Liver (tissue), 3 donors: ENCODE measurements at regions not wholly inside any gene's neighbourhood (a gene's known extent, or its start where the extent isn't known, plus 50 kb on each side); places are given as distances from the start of the nearest gene placed in this dataset.

Experiments
- GABPA ChIP-seq, 2 donors: IDR thresholded peaks in 1 of 2; conservative IDR thresholded peaks in 1 of 2; 2 replicates each; pipeline ENCODE4 v1.6.1; 2016; ENCODE audit warnings: antibody characterized with exemption in 2 of 2, mild to moderate bottlenecking in 1 of 2, moderate library complexity in 1 of 2
- HNF4G ChIP-seq: IDR thresholded peaks from 2 replicates; pipeline ENCODE4 v1.6.1; 2016; ENCODE audit warnings: antibody characterized with exemption
- JUND ChIP-seq, 2 donors: IDR thresholded peaks; 2 replicates each; pipeline ENCODE4 v1.6.1; 2016; ENCODE audit warnings: antibody characterized with exemption in 2 of 2
- RAD21 ChIP-seq, 2 donors: IDR thresholded peaks; 2 replicates each; pipeline ENCODE4 v1.6.1; 2016; ENCODE audit warnings: antibody characterized with exemption in 2 of 2, mild to moderate bottlenecking in 2 of 2
- TF ChIP-seq, protein P1 (sequence below): fragments of 150-350 bp; IDR thresholded peaks from 2 replicates; pipeline ENCODE4 v1.5.1; 2017; ENCODE audit warnings: improper control_type of control experiment, low read depth, low read length; ENCODE audit not compliant: missing input control
- TF ChIP-seq, protein P2 (sequence below): IDR thresholded peaks from 2 replicates; pipeline ENCODE4 v1.6.1; 2016; ENCODE audit warnings: antibody characterized with exemption
- donor health status: healthy.
- donor health status: healthy.

DNA sequence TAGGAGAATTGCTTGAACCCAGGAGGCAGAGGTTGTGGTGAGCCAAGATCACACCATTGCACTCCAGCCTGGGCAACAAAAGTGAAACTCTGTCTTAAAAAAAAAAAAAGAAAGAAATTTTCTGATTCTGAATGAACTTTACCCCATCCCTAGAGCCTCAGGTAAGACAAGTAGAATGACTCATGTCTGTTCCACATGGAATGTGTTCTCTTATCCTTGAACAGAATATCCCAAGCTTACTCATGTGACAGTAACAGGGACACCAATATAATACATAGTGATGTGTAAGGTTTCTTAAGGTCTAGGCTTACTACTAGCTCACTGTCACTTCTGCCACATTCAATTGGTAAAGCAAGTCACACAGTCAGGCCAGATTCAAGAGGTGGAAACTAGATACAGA lies 219.6 kb upstream of the BTBD3 start:
- TF ChIP-seq, protein P1, sequence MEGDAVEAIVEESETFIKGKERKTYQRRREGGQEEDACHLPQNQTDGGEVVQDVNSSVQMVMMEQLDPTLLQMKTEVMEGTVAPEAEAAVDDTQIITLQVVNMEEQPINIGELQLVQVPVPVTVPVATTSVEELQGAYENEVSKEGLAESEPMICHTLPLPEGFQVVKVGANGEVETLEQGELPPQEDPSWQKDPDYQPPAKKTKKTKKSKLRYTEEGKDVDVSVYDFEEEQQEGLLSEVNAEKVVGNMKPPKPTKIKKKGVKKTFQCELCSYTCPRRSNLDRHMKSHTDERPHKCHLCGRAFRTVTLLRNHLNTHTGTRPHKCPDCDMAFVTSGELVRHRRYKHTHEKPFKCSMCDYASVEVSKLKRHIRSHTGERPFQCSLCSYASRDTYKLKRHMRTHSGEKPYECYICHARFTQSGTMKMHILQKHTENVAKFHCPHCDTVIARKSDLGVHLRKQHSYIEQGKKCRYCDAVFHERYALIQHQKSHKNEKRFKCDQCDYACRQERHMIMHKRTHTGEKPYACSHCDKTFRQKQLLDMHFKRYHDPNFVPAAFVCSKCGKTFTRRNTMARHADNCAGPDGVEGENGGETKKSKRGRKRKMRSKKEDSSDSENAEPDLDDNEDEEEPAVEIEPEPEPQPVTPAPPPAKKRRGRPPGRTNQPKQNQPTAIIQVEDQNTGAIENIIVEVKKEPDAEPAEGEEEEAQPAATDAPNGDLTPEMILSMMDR = no peak
- TF ChIP-seq, protein P2, sequence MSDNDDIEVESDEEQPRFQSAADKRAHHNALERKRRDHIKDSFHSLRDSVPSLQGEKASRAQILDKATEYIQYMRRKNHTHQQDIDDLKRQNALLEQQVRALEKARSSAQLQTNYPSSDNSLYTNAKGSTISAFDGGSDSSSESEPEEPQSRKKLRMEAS = no peak
- TF ChIP-seq JUND (IDR thresholded peaks at IDR 0.05) = no peak
- no peak for TF ChIP-seq HNF4G
- no peak for TF ChIP-seq GABPA (IDR thresholded peaks at IDR 0.05 in 1 of 2, conservative IDR thresholded peaks at IDR 0.05 in 1 of 2)
- no peak for TF ChIP-seq RAD21 (IDR thresholded peaks at IDR 0.05)
